ENCODE measurements at regions not wholly inside any gene's neighbourhood (a gene's known extent, or its start where the extent isn't known, plus 50 kb on each side); places are given as distances from the start of the nearest gene placed in this dataset.

GRCh38 chr3:152516216-152516615 lies 247.5 kb downstream of the MBNL1 start:
- DNase-seq (ENCODE audit: low read depth), result peak; percentile 82
- TF ChIP-seq, protein P1, sequence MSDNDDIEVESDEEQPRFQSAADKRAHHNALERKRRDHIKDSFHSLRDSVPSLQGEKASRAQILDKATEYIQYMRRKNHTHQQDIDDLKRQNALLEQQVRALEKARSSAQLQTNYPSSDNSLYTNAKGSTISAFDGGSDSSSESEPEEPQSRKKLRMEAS (IDR thresholded peaks at IDR 0.05; ENCODE audit: low read depth, low read length), result no peak
- no peak for TF ChIP-seq MYC (IDR thresholded peaks at IDR 0.05; ENCODE audit: low read depth, low read length)
- no peak for TF ChIP-seq POLR2A (IDR thresholded peaks at IDR 0.05; ENCODE audit: extremely low read depth, insufficient read length)
- TF ChIP-seq, protein P2, sequence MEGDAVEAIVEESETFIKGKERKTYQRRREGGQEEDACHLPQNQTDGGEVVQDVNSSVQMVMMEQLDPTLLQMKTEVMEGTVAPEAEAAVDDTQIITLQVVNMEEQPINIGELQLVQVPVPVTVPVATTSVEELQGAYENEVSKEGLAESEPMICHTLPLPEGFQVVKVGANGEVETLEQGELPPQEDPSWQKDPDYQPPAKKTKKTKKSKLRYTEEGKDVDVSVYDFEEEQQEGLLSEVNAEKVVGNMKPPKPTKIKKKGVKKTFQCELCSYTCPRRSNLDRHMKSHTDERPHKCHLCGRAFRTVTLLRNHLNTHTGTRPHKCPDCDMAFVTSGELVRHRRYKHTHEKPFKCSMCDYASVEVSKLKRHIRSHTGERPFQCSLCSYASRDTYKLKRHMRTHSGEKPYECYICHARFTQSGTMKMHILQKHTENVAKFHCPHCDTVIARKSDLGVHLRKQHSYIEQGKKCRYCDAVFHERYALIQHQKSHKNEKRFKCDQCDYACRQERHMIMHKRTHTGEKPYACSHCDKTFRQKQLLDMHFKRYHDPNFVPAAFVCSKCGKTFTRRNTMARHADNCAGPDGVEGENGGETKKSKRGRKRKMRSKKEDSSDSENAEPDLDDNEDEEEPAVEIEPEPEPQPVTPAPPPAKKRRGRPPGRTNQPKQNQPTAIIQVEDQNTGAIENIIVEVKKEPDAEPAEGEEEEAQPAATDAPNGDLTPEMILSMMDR (IDR thresholded peaks at IDR 0.05; ENCODE audit: low read depth, low read length), result no peak
- H3K4me3 ChIP-seq (ENCODE audit: low read depth, low read length), result no peak overlapping the region

- no peak for DNase-seq (ENCODE audit: low read depth)
- no peak for TF ChIP-seq POLR2A (IDR thresholded peaks at IDR 0.05; ENCODE audit: extremely low read depth, insufficient read length)
- TF ChIP-seq, protein P2 (IDR thresholded peaks at IDR 0.05; ENCODE audit: low read depth, low read length), result no peak
- no peak for TF ChIP-seq MYC (IDR thresholded peaks at IDR 0.05; ENCODE audit: low read depth, low read length)
- TF ChIP-seq, protein P1 (IDR thresholded peaks at IDR 0.05; ENCODE audit: low read depth, low read length), result no peak
- no peak overlapping the region for H3K4me3 ChIP-seq (ENCODE audit: low read depth, low read length)
Measured at GRCh38 chr3:152517502-152517901, 248.8 kb downstream of the MBNL1 start.

- no peak for TF ChIP-seq POLR2A (IDR thresholded peaks at IDR 0.05; ENCODE audit: extremely low read depth, insufficient read length)
- TF ChIP-seq, protein P1 (IDR thresholded peaks at IDR 0.05; ENCODE audit: low read depth, low read length), result no peak
- TF ChIP-seq, protein P2 (IDR thresholded peaks at IDR 0.05; ENCODE audit: low read depth, low read length), result no peak
- no peak overlapping the region for H3K4me3 ChIP-seq (ENCODE audit: low read depth, low read length)
- no peak for DNase-seq (ENCODE audit: low read depth)
Measured at GRCh38 chr3:152518346-152518745, 249.6 kb downstream of the MBNL1 start.

- TF ChIP-seq, protein P1 (IDR thresholded peaks at IDR 0.05; ENCODE audit: low read depth, low read length), result no peak
- no peak for TF ChIP-seq MYC (IDR thresholded peaks at IDR 0.05; ENCODE audit: low read depth, low read length)
- TF ChIP-seq POLR2A (IDR thresholded peaks at IDR 0.05; ENCODE audit: extremely low read depth, insufficient read length), result no peak
- TF ChIP-seq, protein P2 (IDR thresholded peaks at IDR 0.05; ENCODE audit: low read depth, low read length), result no peak
- H3K4me3 ChIP-seq (ENCODE audit: low read depth, low read length), result no peak overlapping the region
- no peak for DNase-seq (ENCODE audit: low read depth)
Measured at GRCh38 chr3:152519376-152519775, 250.6 kb downstream of the MBNL1 start.

GRCh38 chr3:152522036-152522435 lies 253.3 kb downstream of the MBNL1 start:
- DNase-seq (ENCODE audit: low read depth), result no peak
- H3K4me3 ChIP-seq (ENCODE audit: low read depth, low read length), result no peak overlapping the region
- TF ChIP-seq POLR2A (IDR thresholded peaks at IDR 0.05; ENCODE audit: extremely low read depth, insufficient read length), result no peak
- no peak for TF ChIP-seq MYC (IDR thresholded peaks at IDR 0.05; ENCODE audit: low read depth, low read length)
- TF ChIP-seq, protein P1 (IDR thresholded peaks at IDR 0.05; ENCODE audit: low read depth, low read length), result no peak
- TF ChIP-seq, protein P2 (IDR thresholded peaks at IDR 0.05; ENCODE audit: low read depth, low read length), result no peak

All from NB4 (cell line).